Ascending aorta (tissue), 2 donors: ENCODE measurements at regions not wholly inside any gene's neighbourhood (a gene's known extent, or its start where the extent isn't known, plus 50 kb on each side); places are given as distances from the start of the nearest gene placed in this dataset.

Source experiments
- DNase-seq, 2 donors: peaks; one replicate each; pipeline ENCODE4 v3.0.0-alpha.2; 2019; ENCODE audit warnings: low spot score in 2 of 2
- H3K27ac ChIP-seq, 2 donors: fragments of 200-600 bp; sonication (generic); one replicate each; pipeline ENCODE4 v1.5.1; 2016 to 2017; ENCODE audit warnings: mild to moderate bottlenecking in 1 of 2
- H3K27me3 ChIP-seq: fragments of 200-600 bp; sonication (generic); one replicate; pipeline ENCODE4 v1.5.1; 2017
- H3K36me3 ChIP-seq, 2 donors: fragments of 200-600 bp; sonication (generic); one replicate each; pipeline ENCODE4 v1.5.1; 2016
- H3K4me1 ChIP-seq, 2 donors: fragments of 200-600 bp; sonication (generic); one replicate each; pipeline ENCODE4 v1.5.1; 2016 to 2017; ENCODE audit warnings: mild to moderate bottlenecking in 1 of 2
- H3K4me3 ChIP-seq, 2 donors: fragments of 200-600 bp; sonication (generic); one replicate each; pipeline ENCODE4 v1.5.1; 2016 to 2017; ENCODE audit warnings: mild to moderate bottlenecking in 1 of 2
- H3K9me3 ChIP-seq, 2 donors: fragments of 200-600 bp; sonication (generic); one replicate each; pipeline ENCODE4 v1.5.1; 2016
- intact Hi-C: fragments of 100-400 bp; cut with DNase I; formaldehyde crosslinking; loops from one replicate; pipeline ENCODE4 v1.15.1; 2023
- TF ChIP-seq, protein P1 (sequence below), 3 experiments: fragments of 200-600 bp in 2 of 3; fragments of 450-650 bp in 1 of 3; sonication (generic) in 2 of 3; IDR thresholded peaks; one replicate each; pipeline ENCODE4 v1.5.1; 2016 to 2019; ENCODE audit warnings: antibody characterized with exemption in 3 of 3, mild to moderate bottlenecking in 1 of 3, moderate library complexity in 1 of 3

DNA sequence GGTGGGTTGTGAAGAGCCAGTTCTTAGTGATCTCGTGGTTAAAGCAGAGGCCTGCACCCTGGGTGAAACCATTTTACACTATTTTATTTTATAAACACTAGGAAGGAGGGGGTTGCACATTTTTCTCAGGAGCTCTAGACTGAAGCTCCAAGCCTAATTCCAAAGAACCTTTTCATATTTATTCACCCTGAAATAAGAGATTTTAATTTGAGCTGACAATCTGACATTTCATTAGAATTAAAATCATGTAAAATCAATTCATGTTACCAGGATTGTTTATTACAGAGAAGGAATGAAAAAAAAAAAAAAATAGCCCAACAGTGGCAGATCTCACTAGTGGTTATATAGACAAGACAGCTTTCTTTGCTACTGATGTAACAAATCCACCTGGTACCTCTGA is 222.5 kb upstream of the SOX4 start:
- Histone ChIP-seq H3K4me3 (no peak overlapping the region), H3K27ac (peak overlapping the region in 1 of 2 donors; percentile 34), H3K36me3 (no peaks in the 10 kb centered on the region), H3K27me3 (no peaks in the 10 kb centered on the region), H3K9me3 (no peaks in the 10 kb centered on the region), H3K4me1 (peaks cover 0 to 10% of the 10 kb centered on the region in 2 donors)
- no peak for DNase-seq
- TF ChIP-seq, protein P1, sequence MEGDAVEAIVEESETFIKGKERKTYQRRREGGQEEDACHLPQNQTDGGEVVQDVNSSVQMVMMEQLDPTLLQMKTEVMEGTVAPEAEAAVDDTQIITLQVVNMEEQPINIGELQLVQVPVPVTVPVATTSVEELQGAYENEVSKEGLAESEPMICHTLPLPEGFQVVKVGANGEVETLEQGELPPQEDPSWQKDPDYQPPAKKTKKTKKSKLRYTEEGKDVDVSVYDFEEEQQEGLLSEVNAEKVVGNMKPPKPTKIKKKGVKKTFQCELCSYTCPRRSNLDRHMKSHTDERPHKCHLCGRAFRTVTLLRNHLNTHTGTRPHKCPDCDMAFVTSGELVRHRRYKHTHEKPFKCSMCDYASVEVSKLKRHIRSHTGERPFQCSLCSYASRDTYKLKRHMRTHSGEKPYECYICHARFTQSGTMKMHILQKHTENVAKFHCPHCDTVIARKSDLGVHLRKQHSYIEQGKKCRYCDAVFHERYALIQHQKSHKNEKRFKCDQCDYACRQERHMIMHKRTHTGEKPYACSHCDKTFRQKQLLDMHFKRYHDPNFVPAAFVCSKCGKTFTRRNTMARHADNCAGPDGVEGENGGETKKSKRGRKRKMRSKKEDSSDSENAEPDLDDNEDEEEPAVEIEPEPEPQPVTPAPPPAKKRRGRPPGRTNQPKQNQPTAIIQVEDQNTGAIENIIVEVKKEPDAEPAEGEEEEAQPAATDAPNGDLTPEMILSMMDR (IDR thresholded peaks at IDR 0.05) = no peak
- intact Hi-C loops = no loop called here

DNA sequence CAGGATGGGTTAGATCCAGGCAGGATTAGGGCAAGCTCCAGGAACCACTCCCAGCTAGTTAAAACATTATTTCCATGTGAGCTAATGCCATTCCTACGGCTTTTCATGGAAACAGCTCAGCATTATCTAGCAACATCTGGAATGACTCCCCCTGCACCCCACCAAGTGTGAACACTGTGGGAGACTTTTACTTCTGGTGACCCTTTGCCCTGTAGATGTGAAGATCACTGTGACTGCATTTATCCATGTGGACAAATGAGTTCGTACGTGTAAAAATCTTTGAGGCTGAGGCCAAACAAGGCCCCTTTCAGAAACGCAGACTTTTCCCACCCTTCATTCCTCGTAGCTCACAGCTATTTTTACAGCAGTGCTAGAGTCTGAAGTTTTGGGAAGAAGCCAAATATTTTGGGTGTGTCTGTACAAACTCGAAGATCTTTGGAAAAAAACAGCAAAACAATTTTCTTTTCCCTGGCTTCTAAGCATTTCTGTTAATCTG is 221.8 kb upstream of the SOX4 start:
- DNase-seq = no peak
- H3K4me1 ChIP-seq = peaks cover 0 to 10% of the 10 kb centered on the region in 2 donors
- H3K27ac ChIP-seq = peak overlapping the region in 1 of 2 donors; percentile 34
- no peaks in the 10 kb centered on the region for H3K27me3 ChIP-seq
- H3K36me3 ChIP-seq = no peaks in the 10 kb centered on the region
- H3K4me3 ChIP-seq = no peak overlapping the region
- H3K9me3 ChIP-seq = no peaks in the 10 kb centered on the region
- TF ChIP-seq, protein P1 (IDR thresholded peaks at IDR 0.05) = no peak
- intact Hi-C loops = no loop called here

DNA sequence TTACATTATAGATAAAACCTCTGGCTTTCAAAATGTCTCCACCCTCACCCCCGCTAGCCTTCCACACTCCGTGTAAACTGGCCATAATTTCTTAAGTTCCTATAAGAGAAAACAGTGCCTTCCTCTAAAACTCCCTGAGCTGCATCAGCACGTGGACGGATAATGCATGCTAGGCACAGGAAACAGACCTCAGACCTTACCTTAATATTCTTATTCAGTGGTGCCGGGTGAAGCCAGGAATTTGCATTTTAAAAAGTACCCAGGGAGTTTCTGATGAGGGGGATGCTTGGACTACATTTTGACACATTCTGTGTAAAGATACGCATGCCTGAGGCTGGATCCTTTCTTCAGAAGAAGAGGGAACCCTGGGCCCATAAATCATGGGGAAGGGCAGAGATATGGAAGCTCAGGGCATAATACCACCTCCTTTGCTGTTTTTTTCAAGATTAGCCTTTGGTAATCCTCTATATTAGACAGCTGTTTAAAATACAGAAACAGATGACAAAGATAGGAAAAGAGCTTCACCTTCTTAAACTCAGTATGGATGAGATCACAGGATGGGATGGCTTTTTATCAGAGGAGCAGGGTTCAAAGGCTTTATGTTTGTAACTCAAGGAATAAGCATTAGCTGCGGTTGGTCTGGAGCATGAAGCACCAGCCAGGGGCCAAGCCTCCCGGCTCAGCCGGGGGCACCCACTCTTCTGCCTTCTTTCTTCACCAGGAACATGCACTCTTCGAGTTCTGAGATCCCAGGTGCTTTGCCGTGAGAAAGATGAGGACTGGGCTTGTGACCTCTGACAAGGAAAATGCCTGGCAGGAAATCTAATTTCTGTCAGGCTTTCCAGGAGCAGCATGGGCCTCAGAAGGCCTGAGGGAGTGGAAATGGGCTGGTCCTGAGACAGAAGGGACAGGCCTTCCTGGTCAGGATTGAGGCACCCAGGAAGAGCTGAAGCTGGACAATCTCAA is 218.1 kb upstream of the SOX4 start:
- Histone ChIP-seq H3K36me3 (no peaks in the 10 kb centered on the region), H3K27ac (no peak overlapping the region), H3K9me3 (no peaks in the 10 kb centered on the region), H3K4me3 (no peak overlapping the region), H3K27me3 (no peaks in the 10 kb centered on the region), H3K4me1 (peaks cover 0 to 10% of the 10 kb centered on the region in 2 donors)
- intact Hi-C loops = no loop called here
- TF ChIP-seq, protein P1 (IDR thresholded peaks at IDR 0.05) = no peak
- no peak for DNase-seq

DNA sequence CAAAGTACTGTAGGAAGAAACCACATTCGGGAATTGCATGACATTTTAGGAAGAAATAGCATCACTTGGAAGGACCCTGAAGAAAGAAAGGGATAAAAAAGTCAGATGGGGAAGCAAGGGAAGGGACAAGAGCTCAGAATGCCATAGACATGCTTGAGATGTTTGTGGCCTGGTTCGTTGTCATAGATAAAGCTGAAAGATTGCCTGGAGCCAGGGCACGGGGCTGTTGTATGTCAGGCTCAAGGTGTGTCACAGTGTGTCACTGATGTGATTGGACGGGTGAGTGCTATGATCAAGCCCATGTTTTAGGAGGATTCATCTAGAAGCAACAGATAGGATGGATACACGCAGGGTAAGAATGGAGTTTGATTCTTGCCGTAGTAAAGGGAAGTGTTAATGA is 216.2 kb upstream of the SOX4 start:
- H3K9me3 ChIP-seq = no peaks in the 10 kb centered on the region
- no peaks in the 10 kb centered on the region for H3K27me3 ChIP-seq
- no peaks in the 10 kb centered on the region for H3K4me1 ChIP-seq
- TF ChIP-seq, protein P1 (IDR thresholded peaks at IDR 0.05) = no peak
- no peak overlapping the region for H3K4me3 ChIP-seq
- no peak for DNase-seq
- no peaks in the 10 kb centered on the region for H3K36me3 ChIP-seq
- intact Hi-C loops = no loop called here
- no peak overlapping the region for H3K27ac ChIP-seq

DNA sequence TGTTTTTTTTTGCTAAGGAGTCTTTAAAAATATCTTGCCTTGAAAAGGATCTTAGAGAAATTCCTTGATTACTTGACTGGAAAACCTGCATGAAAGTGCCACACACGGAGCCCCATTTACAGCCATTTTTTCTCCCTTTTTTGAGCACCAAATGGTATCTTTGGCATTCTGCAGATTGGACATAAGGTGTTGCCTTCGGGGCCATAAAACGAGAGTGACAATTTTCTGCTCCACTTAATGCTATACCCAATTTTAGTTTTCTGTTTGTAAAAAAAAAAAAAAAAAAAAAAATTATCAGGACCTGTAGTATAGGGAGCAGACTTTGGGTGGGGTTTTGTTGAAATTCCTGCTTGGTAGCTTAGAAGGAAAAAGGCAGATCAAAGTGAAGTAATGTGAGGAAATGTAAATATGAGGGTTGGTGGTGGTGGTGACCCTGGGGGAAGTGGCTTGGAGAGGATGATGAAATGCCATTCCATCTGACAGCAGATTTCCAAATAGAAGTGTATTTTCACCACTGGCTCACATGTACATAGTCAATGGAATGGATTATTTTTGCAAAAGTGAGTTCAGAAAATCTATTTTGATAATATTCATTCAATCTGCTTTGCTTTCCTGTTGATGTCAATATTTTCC is 212.1 kb upstream of the SOX4 start:
- no peaks in the 10 kb centered on the region for H3K9me3 ChIP-seq
- no peak overlapping the region for H3K27ac ChIP-seq
- H3K4me3 ChIP-seq = no peak overlapping the region
- no peaks in the 10 kb centered on the region for H3K4me1 ChIP-seq
- intact Hi-C loops = no loop called here
- no peaks in the 10 kb centered on the region for H3K36me3 ChIP-seq
- no peaks in the 10 kb centered on the region for H3K27me3 ChIP-seq
- DNase-seq = no peak
- TF ChIP-seq, protein P1 (IDR thresholded peaks at IDR 0.05) = no peak
